ENCODE measurements at regions not wholly inside any gene's neighbourhood (a gene's known extent, or its start where the extent isn't known, plus 50 kb on each side); places are given as distances from the start of the nearest gene placed in this dataset.

DNA sequence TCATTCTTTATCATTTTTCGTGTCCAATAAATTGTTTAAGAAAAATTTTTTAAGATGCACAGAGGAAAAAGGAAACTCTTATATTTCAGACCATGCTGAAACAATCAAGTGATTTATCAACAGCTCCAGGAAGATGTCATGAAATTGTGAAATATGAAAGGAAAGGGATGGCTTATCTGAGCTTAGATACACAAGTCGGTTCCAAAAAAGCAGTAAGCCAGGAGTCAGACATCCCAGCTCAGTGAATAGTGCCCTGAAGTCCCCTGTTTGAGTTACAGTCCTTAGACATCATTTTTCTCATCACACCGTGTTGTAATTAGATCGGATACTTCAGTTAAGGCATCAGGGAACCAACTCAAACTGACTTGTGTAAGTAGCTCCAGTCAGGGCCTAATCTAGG, 91.0 kb upstream of the SSTR4 start:
- no peak for ATAC-seq
- no peaks in the 10 kb centered on the region for H3K36me3 ChIP-seq (ENCODE audit: control insufficient read depth, insufficient read depth, low read length)
- ChIA-PET CTCF (ENCODE audit: low intra/inter-chr PET ratio) (no interaction called here), POLR2A (no interaction called here)
- H2AFZ ChIP-seq (ENCODE audit: low read depth, low read length), result no peak overlapping the region
- H3K9ac ChIP-seq (ENCODE audit: insufficient read depth in 1 of 2, low read depth in 2 of 2, low read length in 2 of 2), result no peak overlapping the region
- no peak overlapping the region for H3K27ac ChIP-seq (ENCODE audit: extremely low read depth, low read depth, low read length)
- no peak overlapping the region for H3K4me3 ChIP-seq
- no peak overlapping the region for H3K4me2 ChIP-seq (ENCODE audit: insufficient read depth, low read length)
- BruUV-seq (replicated peaks), result no TSS peak
- H3K79me2 ChIP-seq (ENCODE audit: control insufficient read depth, insufficient read depth, low read length), result no peaks in the 10 kb centered on the region
- in situ Hi-C loops (cut with MboI) (no loop called here), intact Hi-C loops (cut with micrococcal nuclease) (no loop called here)
- H4K20me1 ChIP-seq (replicated peaks; ENCODE audit: control insufficient read depth, insufficient read depth, low read length), result no peaks in the 10 kb centered on the region
- no peaks in the 10 kb centered on the region; a peak in 1 of 5 replicates for H3K4me1 ChIP-seq (replicated peaks in 1 of 2; ENCODE audit: control insufficient read depth in 2 of 2, insufficient read depth in 2 of 2, low read length in 2 of 2)
- H3K27me3 ChIP-seq (ENCODE audit: control insufficient read depth in 2 of 2, insufficient read depth in 2 of 2, low read length in 2 of 2), result no peaks in the 10 kb centered on the region
- no peak for FAIRE-seq
- WGBS (ENCODE audit: insufficient coverage, low coverage, missing lambda C conversion rate), result 31% methylated on average over 4 of the region's 4 CpGs
- TF ChIP-seq DMBX1 (CRISPR knock-in tag; IDR thresholded peaks at IDR 0.05; ENCODE audit: borderline replicate concordance), result no peak
- TF ChIP-seq ELF2 (CRISPR knock-in tag; IDR thresholded peaks at IDR 0.05), result no peak
- TF ChIP-seq, protein P1, sequence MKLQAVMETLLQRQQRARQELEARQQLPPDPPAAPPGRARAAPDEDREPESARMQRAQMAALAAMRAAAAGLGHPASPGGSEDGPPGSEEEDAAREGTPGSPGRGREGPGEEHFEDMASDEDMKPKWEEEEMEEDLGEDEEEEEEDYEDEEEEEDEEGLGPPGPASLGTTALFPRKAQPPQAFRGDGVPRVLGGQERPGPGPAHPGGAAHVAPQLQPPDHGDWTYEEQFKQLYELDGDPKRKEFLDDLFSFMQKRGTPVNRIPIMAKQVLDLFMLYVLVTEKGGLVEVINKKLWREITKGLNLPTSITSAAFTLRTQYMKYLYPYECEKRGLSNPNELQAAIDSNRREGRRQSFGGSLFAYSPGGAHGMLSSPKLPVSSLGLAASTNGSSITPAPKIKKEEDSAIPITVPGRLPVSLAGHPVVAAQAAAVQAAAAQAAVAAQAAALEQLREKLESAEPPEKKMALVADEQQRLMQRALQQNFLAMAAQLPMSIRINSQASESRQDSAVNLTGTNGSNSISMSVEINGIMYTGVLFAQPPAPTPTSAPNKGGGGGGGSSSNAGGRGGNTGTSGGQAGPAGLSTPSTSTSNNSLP (IDR thresholded peaks at IDR 0.05; ENCODE audit: borderline replicate concordance, low read depth, low read length), result no peak
- TF ChIP-seq HNRNPH1 (optimal IDR thresholded peaks at IDR 0.05; ENCODE audit: low read depth, low read length), result no peak
- 0 out of 2 replicates have a peak, but pooled peaks have one; percentile 23 for TF ChIP-seq CEBPB (tag; IDR thresholded peaks at IDR 0.05)
- no peak for TF ChIP-seq RHOXF2B (CRISPR knock-in tag; conservative IDR thresholded peaks at IDR 0.05)
- TF ChIP-seq ZNF184 (CRISPR knock-in tag; IDR thresholded peaks at IDR 0.05), result no peak
- TF ChIP-seq, protein P2, sequence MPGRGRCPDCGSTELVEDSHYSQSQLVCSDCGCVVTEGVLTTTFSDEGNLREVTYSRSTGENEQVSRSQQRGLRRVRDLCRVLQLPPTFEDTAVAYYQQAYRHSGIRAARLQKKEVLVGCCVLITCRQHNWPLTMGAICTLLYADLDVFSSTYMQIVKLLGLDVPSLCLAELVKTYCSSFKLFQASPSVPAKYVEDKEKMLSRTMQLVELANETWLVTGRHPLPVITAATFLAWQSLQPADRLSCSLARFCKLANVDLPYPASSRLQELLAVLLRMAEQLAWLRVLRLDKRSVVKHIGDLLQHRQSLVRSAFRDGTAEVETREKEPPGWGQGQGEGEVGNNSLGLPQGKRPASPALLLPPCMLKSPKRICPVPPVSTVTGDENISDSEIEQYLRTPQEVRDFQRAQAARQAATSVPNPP (IDR thresholded peaks at IDR 0.05; ENCODE audit: borderline replicate concordance, insufficient read depth, insufficient read length), result no peak
- H3K9me1 ChIP-seq (ENCODE audit: control insufficient read depth, insufficient read depth, low read length), result no peaks in the 10 kb centered on the region
- H3K9me3 ChIP-seq (replicated peaks; ENCODE audit: control insufficient read depth, insufficient read depth, low read depth, low read length), result no peaks in the 10 kb centered on the region
- DNase-seq (ENCODE audit: extremely low read depth in 1 of 4, low spot score in 3 of 4), result no peak

Data from K562 (cell line).